ENCODE measurements at regions not wholly inside any gene's neighbourhood (a gene's known extent, or its start where the extent isn't known, plus 50 kb on each side); places are given as distances from the start of the nearest gene placed in this dataset.

DNA sequence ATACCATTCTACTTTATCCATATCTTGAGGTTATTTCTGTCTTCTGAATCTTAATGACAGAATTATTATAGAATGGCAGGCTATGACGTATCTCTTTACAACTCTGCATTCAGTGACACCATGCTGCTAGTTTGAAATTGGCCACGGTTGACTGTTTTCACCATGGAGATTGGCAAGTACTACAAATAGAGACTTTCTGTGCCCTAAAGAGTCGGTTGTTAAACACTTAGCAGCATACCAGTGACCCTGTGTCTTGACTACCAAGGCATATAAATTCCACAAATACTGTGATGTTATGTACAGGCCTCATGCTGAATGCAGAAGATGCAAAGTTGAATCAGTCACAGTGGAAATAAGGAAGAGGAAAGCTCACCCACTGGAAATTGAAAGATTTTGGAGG, 67.0 kb upstream of the CADPS start:
- ATAC-seq (no peak), DNase-seq (ENCODE audit: low spot score) (no peak), FAIRE-seq (no peak)
- intact Hi-C loops (cut with micrococcal nuclease; ENCODE audit: unreplicated experiment) = no loop called here
- Histone ChIP-seq H4K20me1 (ENCODE audit: insufficient read depth, low read length) (no peaks in the 10 kb centered on the region), H3K4me2 (ENCODE audit: low read depth, low read length) (no peak overlapping the region), H3K27me3 (ENCODE audit: control insufficient read depth in 1 of 2, insufficient read depth in 2 of 2, low read length in 2 of 2) (no peaks in the 10 kb centered on the region), H3K79me2 (ENCODE audit: insufficient read depth, low read length) (no peaks in the 10 kb centered on the region), H3K36me3 (replicated peaks in 1 of 2; ENCODE audit: control insufficient read depth in 1 of 2, insufficient read depth in 2 of 2, low read length in 2 of 2) (no peaks in the 10 kb centered on the region), H3K4me1 (ENCODE audit: insufficient read depth, low read length) (peaks cover 6% of the 10 kb centered on the region; the same call in 1 of the 2 replicates), H3K9ac (ENCODE audit: insufficient read depth, low read depth, low read length) (no peak overlapping the region), H3K4me3 (replicated peaks in 1 of 3; ENCODE audit: insufficient read depth in 1 of 3, low read depth in 2 of 3, low read length in 3 of 3) (no peak overlapping the region), H3K27ac (ENCODE audit: extremely low read length, insufficient read depth, low read length) (no peak overlapping the region), H2AFZ (ENCODE audit: low read length) (no peak overlapping the region), H3K9me3 (ENCODE audit: low read length) (no peaks in the 10 kb centered on the region)
- no TSS peak for BruUV-seq (replicated peaks)
- ChIA-PET POLR2A (no interaction called here), CTCF (ENCODE audit: low intra/inter-chr PET ratio, low total read pairs) (no interaction called here)
- no peak for TF ChIP-seq SRSF9 (IDR thresholded peaks at IDR 0.05; ENCODE audit: borderline replicate concordance, insufficient read depth, low read depth, low read length, poor library complexity, severe bottlenecking)
- no peak for TF ChIP-seq ATF7 (IDR thresholded peaks at IDR 0.05)
- TF ChIP-seq ATF7 (CRISPR knock-in tag; IDR thresholded peaks at IDR 0.05) = no peak
- TF ChIP-seq ZSCAN31 (CRISPR knock-in tag; IDR thresholded peaks at IDR 0.05; ENCODE audit: low read depth) = no peak
- no peak for TF ChIP-seq ZNF615 (CRISPR knock-in tag; IDR thresholded peaks at IDR 0.05; ENCODE audit: borderline replicate concordance)
- TF ChIP-seq KMT2A (CRISPR knock-in tag; IDR thresholded peaks at IDR 0.05) = no peak
- TF ChIP-seq WIZ (CRISPR knock-in tag; IDR thresholded peaks at IDR 0.05) = no peak
- TF ChIP-seq, protein P1, sequence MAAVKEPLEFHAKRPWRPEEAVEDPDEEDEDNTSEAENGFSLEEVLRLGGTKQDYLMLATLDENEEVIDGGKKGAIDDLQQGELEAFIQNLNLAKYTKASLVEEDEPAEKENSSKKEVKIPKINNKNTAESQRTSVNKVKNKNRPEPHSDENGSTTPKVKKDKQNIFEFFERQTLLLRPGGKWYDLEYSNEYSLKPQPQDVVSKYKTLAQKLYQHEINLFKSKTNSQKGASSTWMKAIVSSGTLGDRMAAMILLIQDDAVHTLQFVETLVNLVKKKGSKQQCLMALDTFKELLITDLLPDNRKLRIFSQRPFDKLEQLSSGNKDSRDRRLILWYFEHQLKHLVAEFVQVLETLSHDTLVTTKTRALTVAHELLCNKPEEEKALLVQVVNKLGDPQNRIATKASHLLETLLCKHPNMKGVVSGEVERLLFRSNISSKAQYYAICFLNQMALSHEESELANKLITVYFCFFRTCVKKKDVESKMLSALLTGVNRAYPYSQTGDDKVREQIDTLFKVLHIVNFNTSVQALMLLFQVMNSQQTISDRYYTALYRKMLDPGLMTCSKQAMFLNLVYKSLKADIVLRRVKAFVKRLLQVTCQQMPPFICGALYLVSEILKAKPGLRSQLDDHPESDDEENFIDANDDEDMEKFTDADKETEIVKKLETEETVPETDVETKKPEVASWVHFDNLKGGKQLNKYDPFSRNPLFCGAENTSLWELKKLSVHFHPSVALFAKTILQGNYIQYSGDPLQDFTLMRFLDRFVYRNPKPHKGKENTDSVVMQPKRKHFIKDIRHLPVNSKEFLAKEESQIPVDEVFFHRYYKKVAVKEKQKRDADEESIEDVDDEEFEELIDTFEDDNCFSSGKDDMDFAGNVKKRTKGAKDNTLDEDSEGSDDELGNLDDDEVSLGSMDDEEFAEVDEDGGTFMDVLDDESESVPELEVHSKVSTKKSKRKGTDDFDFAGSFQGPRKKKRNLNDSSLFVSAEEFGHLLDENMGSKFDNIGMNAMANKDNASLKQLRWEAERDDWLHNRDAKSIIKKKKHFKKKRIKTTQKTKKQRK (IDR thresholded peaks at IDR 0.05; ENCODE audit: low read length) = no peak
- no peak for TF ChIP-seq HMGA1 (CRISPR knock-in tag; conservative IDR thresholded peaks at IDR 0.05)
- TF ChIP-seq CREM (IDR thresholded peaks at IDR 0.05) = no peak
- no peak for TF ChIP-seq CREM (CRISPR knock-in tag; IDR thresholded peaks at IDR 0.05)
- TF ChIP-seq, protein P2, sequence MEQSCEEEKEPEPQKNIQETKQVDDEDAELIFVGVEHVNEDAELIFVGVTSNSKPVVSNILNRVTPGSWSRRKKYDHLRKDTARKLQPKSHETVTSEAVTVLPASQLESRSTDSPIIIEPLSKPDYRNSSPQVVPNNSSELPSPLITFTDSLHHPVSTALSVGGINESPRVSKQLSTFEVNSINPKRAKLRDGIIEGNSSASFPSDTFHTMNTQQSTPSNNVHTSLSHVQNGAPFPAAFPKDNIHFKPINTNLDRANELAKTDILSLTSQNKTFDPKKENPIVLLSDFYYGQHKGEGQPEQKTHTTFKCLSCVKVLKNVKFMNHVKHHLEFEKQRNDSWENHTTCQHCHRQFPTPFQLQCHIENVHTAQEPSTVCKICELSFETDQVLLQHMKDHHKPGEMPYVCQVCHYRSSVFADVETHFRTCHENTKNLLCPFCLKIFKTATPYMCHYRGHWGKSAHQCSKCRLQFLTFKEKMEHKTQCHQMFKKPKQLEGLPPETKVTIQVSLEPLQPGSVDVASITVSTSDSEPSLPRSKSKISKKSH (CRISPR knock-in tag; IDR thresholded peaks at IDR 0.05; ENCODE audit: borderline replicate concordance) = no peak
- TF ChIP-seq MTF2 (CRISPR knock-in tag; IDR thresholded peaks at IDR 0.05; ENCODE audit: borderline replicate concordance) = no peak
- no peak for TF ChIP-seq CREB1 (IDR thresholded peaks at IDR 0.05)
- TF ChIP-seq CREB1 (CRISPR knock-in tag; IDR thresholded peaks at IDR 0.05) = no peak
- TF ChIP-seq, protein P3, sequence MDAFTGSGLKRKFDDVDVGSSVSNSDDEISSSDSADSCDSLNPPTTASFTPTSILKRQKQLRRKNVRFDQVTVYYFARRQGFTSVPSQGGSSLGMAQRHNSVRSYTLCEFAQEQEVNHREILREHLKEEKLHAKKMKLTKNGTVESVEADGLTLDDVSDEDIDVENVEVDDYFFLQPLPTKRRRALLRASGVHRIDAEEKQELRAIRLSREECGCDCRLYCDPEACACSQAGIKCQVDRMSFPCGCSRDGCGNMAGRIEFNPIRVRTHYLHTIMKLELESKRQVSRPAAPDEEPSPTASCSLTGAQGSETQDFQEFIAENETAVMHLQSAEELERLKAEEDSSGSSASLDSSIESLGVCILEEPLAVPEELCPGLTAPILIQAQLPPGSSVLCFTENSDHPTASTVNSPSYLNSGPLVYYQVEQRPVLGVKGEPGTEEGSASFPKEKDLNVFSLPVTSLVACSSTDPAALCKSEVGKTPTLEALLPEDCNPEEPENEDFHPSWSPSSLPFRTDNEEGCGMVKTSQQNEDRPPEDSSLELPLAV (CRISPR knock-in tag; conservative IDR thresholded peaks at IDR 0.05; ENCODE audit: low read depth) = no peak
- in situ Hi-C loops (cut with HindIII; ENCODE audit: extremely low pct_ligation_motif_present, low pct_unique_long_range_greater_than_20kb) = no loop called here
- 31% methylated on average over 3 of the region's 3 CpGs for WGBS (ENCODE audit: low lambda C conversion rate)
